Naive thymus-derived CD4-positive, alpha-beta T cell (primary cell): ENCODE measurements at regions not wholly inside any gene's neighbourhood (a gene's known extent, or its start where the extent isn't known, plus 50 kb on each side); places are given as distances from the start of the nearest gene placed in this dataset.
A peak's percentile ranks its signal among the peaks of the same experiment; 100 is the strongest.

Experiments
- ATAC-seq: fragments of 150-1000 bp; cut with Tn5 transposase; 2 replicates; pipeline ENCODE4 v1.10.0; 2021; ENCODE audit warnings: mild to moderate bottlenecking, moderate library complexity
- CTCF ChIA-PET: fragments of 350-600 bp; sonication (Branson Sonifier 250); formaldehyde crosslinking; loops from one replicate; lab custom pipeline; 2021; ENCODE audit warnings: antibody characterized with exemption; lab: Charles Lee
- POLR2A ChIA-PET: fragments of 350-600 bp; sonication (Branson Sonifier 250); formaldehyde crosslinking; loops from one replicate; lab custom pipeline; 2021; ENCODE audit warnings: antibody characterized with exemption, inconsistent platforms; lab: Charles Lee
- DNase-seq, 9 donors: peaks; one replicate each; pipeline versions ENCODE4 v3.0.0 to v3.0.0-alpha.2; 2020 to 2022; ENCODE audit warnings: mixed read lengths in 1 of 9
- H3K27ac ChIP-seq: one replicate; pipeline ENCODE4 v1.7.0; 2013; ENCODE audit warnings: mild to moderate bottlenecking, low read depth, low read length, moderate library complexity
- H3K27me3 ChIP-seq, 2 donors: one replicate each; pipeline ENCODE4 v1.7.0; 2013; ENCODE audit warnings: low read length in 2 of 2, mild to moderate bottlenecking in 2 of 2, moderate library complexity in 2 of 2; ENCODE audit not compliant: control insufficient read depth in 2 of 2, insufficient read depth in 2 of 2
- H3K36me3 ChIP-seq, 3 experiments: 1 replicate in 2 of 3; 2 replicates in 1 of 3; pipeline ENCODE4 v1.7.0; 2013; ENCODE audit warnings: low read length in 3 of 3, mild to moderate bottlenecking in 3 of 3, moderate library complexity in 1 of 3; ENCODE audit not compliant: insufficient read depth in 3 of 3, control insufficient read depth in 2 of 3
- H3K4me1 ChIP-seq, 2 donors: one replicate each; pipeline ENCODE4 v1.7.0; 2013; ENCODE audit warnings: low read length in 2 of 2, mild to moderate bottlenecking in 2 of 2, moderate library complexity in 1 of 2; ENCODE audit not compliant: control insufficient read depth in 2 of 2, insufficient read depth in 2 of 2
- H3K4me3 ChIP-seq: 2 replicates; pipeline ENCODE4 v1.7.0; 2013; ENCODE audit warnings: mild to moderate bottlenecking, low read length
- H3K9me3 ChIP-seq, 3 experiments: 1 replicate in 2 of 3; 2 replicates in 1 of 3; pipeline ENCODE4 v1.7.0; 2013; ENCODE audit warnings: low read length in 3 of 3; ENCODE audit not compliant: control insufficient read depth in 2 of 3
- H3K27ac Mint-ChIP-seq, 9 donors: one replicate each; pipeline ENCODE4 v1.8.0; 2020 to 2022; ENCODE audit warnings: mixed read lengths in 9 of 9, mild to moderate bottlenecking in 8 of 9, moderate library complexity in 5 of 9, inconsistent platforms in 2 of 9
- H3K27me3 Mint-ChIP-seq, 5 donors: one replicate each; pipeline ENCODE4 v1.8.0; 2021 to 2022; ENCODE audit warnings: mixed read lengths in 5 of 5, mild to moderate bottlenecking in 1 of 5
- H3K36me3 Mint-ChIP-seq, 5 donors: one replicate each; pipeline ENCODE4 v1.8.0; 2020 to 2022; ENCODE audit warnings: mixed read lengths in 5 of 5, mild to moderate bottlenecking in 3 of 5, inconsistent platforms in 1 of 5
- H3K4me1 Mint-ChIP-seq, 7 donors: one replicate each; pipeline ENCODE4 v1.8.0; 2020 to 2022; ENCODE audit warnings: mixed read lengths in 7 of 7, mild to moderate bottlenecking in 3 of 7, inconsistent platforms in 1 of 7
- H3K4me3 Mint-ChIP-seq, 10 donors: one replicate each; pipeline ENCODE4 v1.8.0; 2020 to 2022; ENCODE audit warnings: mild to moderate bottlenecking in 10 of 10, mixed read lengths in 10 of 10, moderate library complexity in 6 of 10, inconsistent platforms in 2 of 10
- H3K9me3 Mint-ChIP-seq, 11 donors: one replicate each; pipeline ENCODE4 v1.8.0; 2020 to 2022; ENCODE audit warnings: mixed read lengths in 11 of 11, mild to moderate bottlenecking in 4 of 11, inconsistent platforms in 1 of 11, moderate library complexity in 1 of 11
- intact Hi-C, 2 donors: fragments of 100-400 bp; cut with micrococcal nuclease; formaldehyde crosslinking; loops; one replicate each; pipeline ENCODE4 v1.15.1; 2023

DNA sequence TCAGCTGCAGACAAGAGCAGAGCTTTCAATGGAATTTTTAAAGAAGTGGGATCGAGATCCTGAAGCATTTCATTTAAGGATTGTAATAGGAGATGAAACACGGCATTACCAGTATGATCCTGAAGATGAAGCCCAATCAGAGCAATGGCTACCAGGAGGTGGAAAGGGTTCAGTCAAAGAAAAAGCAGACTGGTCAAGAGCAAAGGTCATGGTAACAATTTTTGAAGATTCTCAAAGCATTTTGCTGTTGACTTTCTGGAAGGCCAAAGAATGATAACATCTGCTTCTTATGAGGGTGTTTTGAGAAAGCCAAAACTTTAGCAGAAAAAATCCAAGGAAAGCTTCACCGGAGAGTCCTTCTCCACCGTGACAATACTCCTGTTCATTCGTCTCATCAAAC, 204.3 kb upstream of the EEA1 start:
- no peak overlapping the region for H3K4me3 Mint-ChIP-seq
- no peaks in the 10 kb centered on the region for H3K4me1 ChIP-seq
- H3K4me3 ChIP-seq, result no peak overlapping the region
- H3K27me3 ChIP-seq, result no peaks in the 10 kb centered on the region
- H3K9me3 ChIP-seq, result no peaks in the 10 kb centered on the region
- ChIA-PET CTCF (no interaction called here), POLR2A (no interaction called here)
- no peak overlapping the region for H3K27ac Mint-ChIP-seq
- intact Hi-C loops, result no loop called here
- H3K4me1 Mint-ChIP-seq, result peaks cover 8 to 22% (median 14%) of the 10 kb centered on the region in 7 donors
- no peak overlapping the region for H3K27ac ChIP-seq
- no peak for ATAC-seq
- no peaks in the 10 kb centered on the region for H3K9me3 Mint-ChIP-seq
- no peaks in the 10 kb centered on the region for H3K36me3 Mint-ChIP-seq
- peaks cover 0 to 3% (median 0%) of the 10 kb centered on the region in 5 donors for H3K27me3 Mint-ChIP-seq
- no peak for DNase-seq
- no peaks in the 10 kb centered on the region for H3K36me3 ChIP-seq

GRCh38 chr12:93134175-93134890, 205.2 kb upstream of the EEA1 start:
- ChIA-PET CTCF (no interaction called here), POLR2A (no interaction called here)
- Mint-ChIP-seq H3K27me3 (peaks cover 0 to 3% (median 0%) of the 10 kb centered on the region in 5 donors), H3K4me1 (peaks cover 8 to 22% (median 15%) of the 10 kb centered on the region in 7 donors), H3K27ac (peak overlapping the region in 1 of 9 donors; percentile 13), H3K36me3 (no peaks in the 10 kb centered on the region), H3K9me3 (no peaks in the 10 kb centered on the region), H3K4me3 (no peak overlapping the region)
- H3K27me3 ChIP-seq, result no peaks in the 10 kb centered on the region
- no peaks in the 10 kb centered on the region for H3K36me3 ChIP-seq
- DNase-seq, result no peak
- intact Hi-C loops, result no loop called here
- no peaks in the 10 kb centered on the region for H3K4me1 ChIP-seq
- H3K4me3 ChIP-seq, result no peak overlapping the region
- no peak for ATAC-seq
- no peaks in the 10 kb centered on the region for H3K9me3 ChIP-seq
- no peak overlapping the region for H3K27ac ChIP-seq

DNA sequence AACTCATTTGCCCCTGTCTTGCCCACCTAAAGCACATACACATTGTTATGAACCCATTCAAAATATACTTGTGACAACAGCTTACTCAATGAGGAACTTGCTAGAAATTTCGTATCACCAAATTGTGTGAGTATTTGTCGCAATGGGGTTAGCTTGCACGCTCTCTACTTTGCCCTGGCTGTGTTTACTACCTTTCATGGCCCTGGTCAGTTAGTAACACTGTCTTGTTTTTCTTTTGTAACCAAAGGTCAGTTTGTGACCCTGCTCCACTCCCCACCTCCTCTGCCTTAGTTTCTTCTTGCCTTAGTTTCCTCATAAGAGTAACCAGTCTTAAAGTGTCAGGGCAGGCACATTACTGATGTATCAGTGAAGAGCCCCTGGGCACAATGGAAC, 205.8 kb upstream of the EEA1 start:
- H3K27me3 Mint-ChIP-seq, result peaks cover 0 to 3% (median 0%) of the 10 kb centered on the region in 5 donors
- no peaks in the 10 kb centered on the region for H3K4me1 ChIP-seq
- CTCF ChIA-PET, result no interaction called here
- peak overlapping the region in 1 of 10 donors; percentile 36 for H3K4me3 Mint-ChIP-seq
- POLR2A ChIA-PET, result no interaction called here
- H3K9me3 ChIP-seq, result no peaks in the 10 kb centered on the region
- H3K36me3 ChIP-seq, result no peaks in the 10 kb centered on the region
- peaks cover 0 to 2% (median 0%) of the 10 kb centered on the region in 11 donors for H3K9me3 Mint-ChIP-seq
- H3K27me3 ChIP-seq, result no peaks in the 10 kb centered on the region
- ATAC-seq, result no peak
- no peaks in the 10 kb centered on the region for H3K36me3 Mint-ChIP-seq
- DNase-seq, result no peak
- intact Hi-C loops, result no loop called here
- H3K27ac ChIP-seq, result no peak overlapping the region
- peak overlapping the region in 4 of 9 donors; percentile 9 to 59 (median 55) for H3K27ac Mint-ChIP-seq
- H3K4me1 Mint-ChIP-seq, result peaks cover 8 to 22% (median 15%) of the 10 kb centered on the region in 7 donors
- H3K4me3 ChIP-seq, result no peak overlapping the region

GRCh38 chr12:93135286-93136239, 206.5 kb upstream of the EEA1 start:
- intact Hi-C loops, result no loop called here
- H3K4me1 ChIP-seq, result no peaks in the 10 kb centered on the region
- peak overlapping the region in 1 of 10 donors; percentile 36 for H3K4me3 Mint-ChIP-seq

GRCh38 chr12:93136253-93137055, 207.4 kb upstream of the EEA1 start:
- CTCF ChIA-PET, result interaction anchor here (1.4 kb wide), 1 partner anchor 38 kb away, joined by 3 read pairs; no protein-coding TSS in a partner anchor
- Histone ChIP-seq H3K9me3 (no peaks in the 10 kb centered on the region), H3K4me3 (no peak overlapping the region), H3K4me1 (no peaks in the 10 kb centered on the region), H3K27me3 (no peaks in the 10 kb centered on the region), H3K27ac (no peak overlapping the region), H3K36me3 (no peaks in the 10 kb centered on the region)
- H3K4me3 Mint-ChIP-seq, result no peak overlapping the region
- no peak for DNase-seq
- H3K27ac Mint-ChIP-seq, result no peak overlapping the region
- intact Hi-C loops, result no loop called here
- H3K9me3 Mint-ChIP-seq, result peaks cover 0 to 7% (median 0%) of the 10 kb centered on the region in 11 donors
- no peaks in the 10 kb centered on the region for H3K36me3 Mint-ChIP-seq
- H3K4me1 Mint-ChIP-seq, result peaks cover 8 to 22% (median 15%) of the 10 kb centered on the region in 7 donors
- POLR2A ChIA-PET, result no interaction called here
- no peak for ATAC-seq
- peaks cover 0 to 3% (median 0%) of the 10 kb centered on the region in 5 donors for H3K27me3 Mint-ChIP-seq

More at GRCh38 chr12:93135286-93136239, 206.5 kb upstream of the EEA1 start:
- peaks cover 8 to 22% (median 15%) of the 10 kb centered on the region in 7 donors for H3K4me1 Mint-ChIP-seq
- H3K9me3 ChIP-seq, result no peaks in the 10 kb centered on the region
- DNase-seq (no peak), ATAC-seq (peak; percentile 37)
- no peaks in the 10 kb centered on the region for H3K36me3 Mint-ChIP-seq
- ChIA-PET CTCF (no interaction called here), POLR2A (no interaction called here)
- no peaks in the 10 kb centered on the region for H3K27me3 ChIP-seq
- H3K9me3 Mint-ChIP-seq, result peaks cover 0 to 4% (median 0%) of the 10 kb centered on the region in 11 donors
- H3K4me3 ChIP-seq, result no peak overlapping the region
- H3K27me3 Mint-ChIP-seq, result peaks cover 0 to 3% (median 0%) of the 10 kb centered on the region in 5 donors
- no peak overlapping the region for H3K27ac ChIP-seq
- H3K27ac Mint-ChIP-seq, result peak overlapping the region in 5 of 9 donors; percentile 9 to 59 (median 54)
- H3K36me3 ChIP-seq, result no peaks in the 10 kb centered on the region
